ENCODE measurements at regions not wholly inside any gene's neighbourhood (a gene's known extent, or its start where the extent isn't known, plus 50 kb on each side); places are given as distances from the start of the nearest gene placed in this dataset.

DNA sequence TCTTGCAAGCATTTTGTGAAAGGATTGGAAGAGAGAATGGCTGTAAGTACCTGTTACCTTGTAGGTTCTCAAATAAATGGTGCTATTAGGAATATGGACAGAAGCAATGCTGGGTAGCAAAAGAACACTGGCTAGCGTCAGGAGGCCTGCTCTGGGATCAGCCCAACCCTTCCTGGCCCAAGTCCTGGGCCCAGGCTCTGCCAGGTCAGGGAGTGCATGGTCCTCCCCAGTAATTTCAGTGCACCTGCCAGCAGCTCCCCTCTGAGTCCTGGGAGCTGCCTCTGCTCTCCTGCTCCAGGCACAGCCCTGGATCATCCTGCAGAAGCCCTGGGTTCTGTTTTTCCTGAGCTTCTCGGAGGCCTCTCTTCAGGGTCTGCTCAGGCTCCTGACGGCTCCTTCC lies 89.5 kb upstream of the ARAP3 start:
- no peaks in the 10 kb centered on the region for H3K36me3 ChIP-seq (replicated peaks in 1 of 2; ENCODE audit: control insufficient read depth in 1 of 2, insufficient read depth in 2 of 2, low read length in 2 of 2)
- H3K27ac ChIP-seq (ENCODE audit: extremely low read length, insufficient read depth, low read length): no peak overlapping the region
- in situ Hi-C loops (cut with HindIII; ENCODE audit: extremely low pct_ligation_motif_present, low pct_unique_long_range_greater_than_20kb): no loop called here
- no peak for DNase-seq (ENCODE audit: low spot score)
- peaks cover 3 to 21% of the 10 kb centered on the region in 2 experiments; a peak in 2 of 5 replicates for H3K27me3 ChIP-seq (ENCODE audit: control insufficient read depth in 1 of 2, insufficient read depth in 2 of 2, low read length in 2 of 2)
- no peak for ATAC-seq
- ChIA-PET CTCF (ENCODE audit: low intra/inter-chr PET ratio, low total read pairs) (no interaction called here), POLR2A (no interaction called here)
- no peaks in the 10 kb centered on the region for H3K4me1 ChIP-seq (ENCODE audit: insufficient read depth, low read length)
- H3K9ac ChIP-seq (ENCODE audit: insufficient read depth, low read depth, low read length): no peak overlapping the region
- no peak for FAIRE-seq
- no TSS peak for BruUV-seq (replicated peaks)
- no peak overlapping the region for H2AFZ ChIP-seq (ENCODE audit: low read length)
- H3K9me3 ChIP-seq (ENCODE audit: low read length): no peaks in the 10 kb centered on the region
- H3K79me2 ChIP-seq (ENCODE audit: insufficient read depth, low read length): no peaks in the 10 kb centered on the region
- intact Hi-C loops (cut with micrococcal nuclease; ENCODE audit: unreplicated experiment): no loop called here
- H4K20me1 ChIP-seq (ENCODE audit: insufficient read depth, low read length): no peaks in the 10 kb centered on the region
- 0% methylated on average over 2 of the region's 3 CpGs for WGBS (ENCODE audit: low lambda C conversion rate)
- H3K4me2 ChIP-seq (ENCODE audit: low read depth, low read length): no peak overlapping the region
- H3K4me3 ChIP-seq (replicated peaks in 1 of 3; ENCODE audit: insufficient read depth in 1 of 3, low read depth in 2 of 3, low read length in 3 of 3): no peak overlapping the region
- TF ChIP-seq RFX3 (CRISPR knock-in tag; IDR thresholded peaks at IDR 0.05) (no peak), AGO2 (optimal IDR thresholded peaks at IDR 0.05; ENCODE audit: low read depth, low read length) (no peak), ZNF616 (CRISPR knock-in tag; IDR thresholded peaks at IDR 0.05; ENCODE audit: low read depth) (no peak), ZNF317 (CRISPR knock-in tag; IDR thresholded peaks at IDR 0.05) (no peak), ZNF547 (CRISPR knock-in tag; IDR thresholded peaks at IDR 0.05) (no peak), NR3C1 (CRISPR knock-in tag; IDR thresholded peaks at IDR 0.05) (no peak), SIN3A (IDR thresholded peaks at IDR 0.05; ENCODE audit: borderline replicate concordance, low read depth, low read length) (no peak), ZC3H4 (CRISPR knock-in tag; IDR thresholded peaks at IDR 0.05; ENCODE audit: borderline replicate concordance) (no peak), ZNF326 (CRISPR knock-in tag; IDR thresholded peaks at IDR 0.05; ENCODE audit: borderline replicate concordance) (no peak)
- TF ChIP-seq, protein P1, sequence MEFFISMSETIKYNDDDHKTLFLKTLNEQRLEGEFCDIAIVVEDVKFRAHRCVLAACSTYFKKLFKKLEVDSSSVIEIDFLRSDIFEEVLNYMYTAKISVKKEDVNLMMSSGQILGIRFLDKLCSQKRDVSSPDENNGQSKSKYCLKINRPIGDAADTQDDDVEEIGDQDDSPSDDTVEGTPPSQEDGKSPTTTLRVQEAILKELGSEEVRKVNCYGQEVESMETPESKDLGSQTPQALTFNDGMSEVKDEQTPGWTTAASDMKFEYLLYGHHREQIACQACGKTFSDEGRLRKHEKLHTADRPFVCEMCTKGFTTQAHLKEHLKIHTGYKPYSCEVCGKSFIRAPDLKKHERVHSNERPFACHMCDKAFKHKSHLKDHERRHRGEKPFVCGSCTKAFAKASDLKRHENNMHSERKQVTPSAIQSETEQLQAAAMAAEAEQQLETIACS (CRISPR knock-in tag; IDR thresholded peaks at IDR 0.05): no peak
- TF ChIP-seq, protein P2, sequence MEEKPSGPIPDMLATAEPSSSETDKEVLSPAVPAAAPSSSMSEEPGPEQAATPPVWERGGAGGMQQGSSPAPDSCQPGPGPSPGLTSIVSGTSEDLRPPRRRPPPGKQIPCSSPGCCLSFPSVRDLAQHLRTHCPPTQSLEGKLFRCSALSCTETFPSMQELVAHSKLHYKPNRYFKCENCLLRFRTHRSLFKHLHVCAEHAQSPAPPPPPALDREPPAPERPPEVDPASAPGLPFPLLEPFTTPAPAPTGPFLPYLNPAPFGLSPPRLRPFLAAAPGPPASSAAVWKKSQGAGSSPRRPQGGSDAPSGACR (CRISPR knock-in tag; IDR thresholded peaks at IDR 0.05): no peak
- TF ChIP-seq, protein P3, sequence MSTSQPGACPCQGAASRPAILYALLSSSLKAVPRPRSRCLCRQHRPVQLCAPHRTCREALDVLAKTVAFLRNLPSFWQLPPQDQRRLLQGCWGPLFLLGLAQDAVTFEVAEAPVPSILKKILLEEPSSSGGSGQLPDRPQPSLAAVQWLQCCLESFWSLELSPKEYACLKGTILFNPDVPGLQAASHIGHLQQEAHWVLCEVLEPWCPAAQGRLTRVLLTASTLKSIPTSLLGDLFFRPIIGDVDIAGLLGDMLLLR (CRISPR knock-in tag; IDR thresholded peaks at IDR 0.05): no peak
- TF ChIP-seq, protein P4, sequence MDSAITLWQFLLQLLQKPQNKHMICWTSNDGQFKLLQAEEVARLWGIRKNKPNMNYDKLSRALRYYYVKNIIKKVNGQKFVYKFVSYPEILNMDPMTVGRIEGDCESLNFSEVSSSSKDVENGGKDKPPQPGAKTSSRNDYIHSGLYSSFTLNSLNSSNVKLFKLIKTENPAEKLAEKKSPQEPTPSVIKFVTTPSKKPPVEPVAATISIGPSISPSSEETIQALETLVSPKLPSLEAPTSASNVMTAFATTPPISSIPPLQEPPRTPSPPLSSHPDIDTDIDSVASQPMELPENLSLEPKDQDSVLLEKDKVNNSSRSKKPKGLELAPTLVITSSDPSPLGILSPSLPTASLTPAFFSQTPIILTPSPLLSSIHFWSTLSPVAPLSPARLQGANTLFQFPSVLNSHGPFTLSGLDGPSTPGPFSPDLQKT (CRISPR knock-in tag; IDR thresholded peaks at IDR 0.05; ENCODE audit: borderline replicate concordance): no peak
- TF ChIP-seq, protein P5, sequence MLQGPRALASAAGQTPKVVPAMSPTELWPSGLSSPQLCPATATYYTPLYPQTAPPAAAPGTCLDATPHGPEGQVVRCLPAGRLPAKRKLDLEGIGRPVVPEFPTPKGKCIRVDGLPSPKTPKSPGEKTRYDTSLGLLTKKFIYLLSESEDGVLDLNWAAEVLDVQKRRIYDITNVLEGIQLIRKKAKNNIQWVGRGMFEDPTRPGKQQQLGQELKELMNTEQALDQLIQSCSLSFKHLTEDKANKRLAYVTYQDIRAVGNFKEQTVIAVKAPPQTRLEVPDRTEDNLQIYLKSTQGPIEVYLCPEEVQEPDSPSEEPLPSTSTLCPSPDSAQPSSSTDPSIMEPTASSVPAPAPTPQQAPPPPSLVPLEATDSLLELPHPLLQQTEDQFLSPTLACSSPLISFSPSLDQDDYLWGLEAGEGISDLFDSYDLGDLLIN (CRISPR knock-in tag; IDR thresholded peaks at IDR 0.05; ENCODE audit: borderline replicate concordance): no peak

All from HepG2 (cell line).